ENCODE measurements at regions not wholly inside any gene's neighbourhood (a gene's known extent, or its start where the extent isn't known, plus 50 kb on each side); places are given as distances from the start of the nearest gene placed in this dataset.

DNA sequence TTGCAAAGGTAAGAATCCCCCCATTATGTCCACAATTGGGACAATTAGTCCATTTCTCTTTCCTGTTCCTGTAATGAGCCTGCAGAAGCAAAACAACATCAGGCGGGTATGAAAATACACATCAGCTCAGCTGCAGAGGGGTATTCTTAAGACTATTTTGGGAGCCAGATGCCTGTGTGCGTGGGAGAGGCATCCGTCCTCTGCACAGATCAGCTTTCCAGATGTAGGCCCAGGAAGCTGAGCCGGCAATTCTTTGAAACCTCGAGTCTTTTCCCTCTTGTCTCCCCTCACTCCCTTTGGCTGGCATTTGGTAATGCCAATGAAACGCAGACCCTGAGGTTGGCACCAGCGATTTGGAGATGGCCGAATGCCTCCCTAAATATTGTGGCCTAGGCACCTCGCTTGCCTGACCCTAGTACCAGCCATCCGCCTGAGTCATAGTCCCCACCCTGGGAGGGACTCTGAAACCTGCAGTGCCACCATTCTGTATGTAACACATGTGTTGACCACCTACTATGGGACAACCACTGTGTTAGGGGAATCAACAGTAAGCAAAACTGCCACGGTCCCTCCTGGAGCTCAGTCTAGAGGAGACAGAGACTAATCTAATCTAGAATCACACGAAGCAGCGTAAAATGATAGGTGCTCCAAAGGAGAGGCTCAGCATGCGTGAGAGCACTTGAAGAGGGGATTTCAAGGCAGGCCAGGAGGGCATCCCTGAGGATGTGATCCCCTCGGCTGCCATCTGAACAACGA is 603.0 kb downstream of the MATN1 start:
- TF ChIP-seq, protein P1, sequence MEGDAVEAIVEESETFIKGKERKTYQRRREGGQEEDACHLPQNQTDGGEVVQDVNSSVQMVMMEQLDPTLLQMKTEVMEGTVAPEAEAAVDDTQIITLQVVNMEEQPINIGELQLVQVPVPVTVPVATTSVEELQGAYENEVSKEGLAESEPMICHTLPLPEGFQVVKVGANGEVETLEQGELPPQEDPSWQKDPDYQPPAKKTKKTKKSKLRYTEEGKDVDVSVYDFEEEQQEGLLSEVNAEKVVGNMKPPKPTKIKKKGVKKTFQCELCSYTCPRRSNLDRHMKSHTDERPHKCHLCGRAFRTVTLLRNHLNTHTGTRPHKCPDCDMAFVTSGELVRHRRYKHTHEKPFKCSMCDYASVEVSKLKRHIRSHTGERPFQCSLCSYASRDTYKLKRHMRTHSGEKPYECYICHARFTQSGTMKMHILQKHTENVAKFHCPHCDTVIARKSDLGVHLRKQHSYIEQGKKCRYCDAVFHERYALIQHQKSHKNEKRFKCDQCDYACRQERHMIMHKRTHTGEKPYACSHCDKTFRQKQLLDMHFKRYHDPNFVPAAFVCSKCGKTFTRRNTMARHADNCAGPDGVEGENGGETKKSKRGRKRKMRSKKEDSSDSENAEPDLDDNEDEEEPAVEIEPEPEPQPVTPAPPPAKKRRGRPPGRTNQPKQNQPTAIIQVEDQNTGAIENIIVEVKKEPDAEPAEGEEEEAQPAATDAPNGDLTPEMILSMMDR (conservative IDR thresholded peaks at IDR 0.05; ENCODE audit: low read depth, low read length) = no peak
- H3K4me3 ChIP-seq (ENCODE audit: low read depth, low read length) = no peak overlapping the region
- DNase-seq (ENCODE audit: low read depth) = no peak

GRCh38 chr1:30117685-30118084 is 605.7 kb downstream of the MATN1 start:
- TF ChIP-seq, protein P1 (conservative IDR thresholded peaks at IDR 0.05; ENCODE audit: low read depth, low read length) = no peak
- no peak for DNase-seq (ENCODE audit: low read depth)
- H3K4me3 ChIP-seq (ENCODE audit: low read depth, low read length) = no peak overlapping the region

DNA sequence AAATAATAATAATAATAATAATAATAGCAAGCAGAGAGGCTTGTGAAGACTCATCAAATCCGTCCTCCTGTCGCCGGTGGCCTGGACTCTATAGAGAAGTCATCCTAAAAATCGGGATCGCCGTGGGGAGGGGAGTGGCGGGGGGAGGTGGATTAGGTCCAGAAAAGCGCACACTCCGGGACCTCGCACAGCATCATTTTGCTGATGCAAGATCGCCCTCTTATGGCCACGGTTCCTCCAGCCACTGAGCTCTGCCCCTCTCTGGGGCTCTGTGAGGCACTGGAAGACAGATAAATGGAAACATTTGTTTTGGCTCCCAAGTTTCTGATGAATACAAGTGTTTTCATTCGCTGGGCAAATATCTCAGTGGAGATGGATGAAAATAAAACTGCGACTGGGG is 612.0 kb downstream of the MATN1 start:
- peak; percentile 65 for DNase-seq (ENCODE audit: low read depth)
- TF ChIP-seq, protein P1 (conservative IDR thresholded peaks at IDR 0.05; ENCODE audit: low read depth, low read length) = peak; percentile 80
- H3K4me3 ChIP-seq (ENCODE audit: low read depth, low read length) = no peak overlapping the region

- no peak for DNase-seq (ENCODE audit: low read depth)
- H3K4me3 ChIP-seq (ENCODE audit: low read depth, low read length) = no peak overlapping the region
- TF ChIP-seq, protein P1 (conservative IDR thresholded peaks at IDR 0.05; ENCODE audit: low read depth, low read length) = no peak
Observed at GRCh38 chr1:30110846-30111245, 612.5 kb downstream of the MATN1 start.

GRCh38 chr1:30109853-30110252 is 613.5 kb downstream of the MATN1 start:
- peak; percentile 15 for DNase-seq (ENCODE audit: low read depth)
- H3K4me3 ChIP-seq (ENCODE audit: low read depth, low read length) = no peak overlapping the region
- TF ChIP-seq, protein P1 (conservative IDR thresholded peaks at IDR 0.05; ENCODE audit: low read depth, low read length) = no peak

DNA sequence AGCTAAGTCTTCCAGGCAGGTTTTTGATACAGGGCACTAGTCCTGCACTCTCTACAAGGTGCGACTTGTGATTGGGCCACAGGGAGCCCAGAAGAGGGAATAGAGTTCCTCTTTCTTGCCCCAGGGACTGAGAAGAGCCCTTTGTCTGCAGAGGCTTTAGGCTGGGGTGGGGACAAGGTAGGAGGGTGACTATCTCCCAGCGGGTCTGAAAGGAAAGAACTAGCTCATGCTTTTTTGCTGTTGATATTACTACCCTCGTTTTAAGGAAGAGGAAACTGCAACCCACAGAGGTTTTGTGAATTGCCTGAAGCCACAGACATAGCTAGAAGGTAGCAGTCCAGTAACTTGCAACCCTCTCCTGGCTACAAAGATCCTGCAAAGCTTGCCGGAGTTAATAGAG is 615.2 kb downstream of the MATN1 start:
- TF ChIP-seq, protein P1 (conservative IDR thresholded peaks at IDR 0.05; ENCODE audit: low read depth, low read length) = no peak
- no peak overlapping the region for H3K4me3 ChIP-seq (ENCODE audit: low read depth, low read length)
- DNase-seq (ENCODE audit: low read depth) = no peak

GRCh38 chr1:30106125-30106524 is 617.3 kb downstream of the MATN1 start:
- no peak overlapping the region for H3K4me3 ChIP-seq (ENCODE audit: low read depth, low read length)
- TF ChIP-seq, protein P1 (conservative IDR thresholded peaks at IDR 0.05; ENCODE audit: low read depth, low read length) = peak; percentile 70
- DNase-seq (ENCODE audit: low read depth) = peak; percentile 47

Measured in choroid plexus epithelial cell (primary cell).